DND-41 (cell line): ENCODE measurements at regions not wholly inside any gene's neighbourhood (a gene's known extent, or its start where the extent isn't known, plus 50 kb on each side); places are given as distances from the start of the nearest gene placed in this dataset.

Experiments used
- ATAC-seq: fragments of 200-7000 bp; cut with Tn5 transposase; 3 replicates; pipeline ENCODE4 v1.9.1; 2021; ENCODE audit warnings: low read depth; ENCODE audit not compliant: insufficient read depth
- DNase-seq: peaks from one replicate; pipeline ENCODE4 v3.0.0-alpha.2; 2020
- H2AFZ ChIP-seq: 2 replicates; pipeline ENCODE4 v1.6.0; 2012; ENCODE audit warnings: low read depth, low read length
- H3K27ac ChIP-seq: 2 replicates; pipeline ENCODE4 v1.5.1; 2012; ENCODE audit warnings: low read length, inconsistent platforms
- H3K27me3 ChIP-seq: fragments of 200-600 bp; sonication (generic); 2 replicates; pipeline ENCODE4 v1.6.0; 2012; ENCODE audit warnings: low read length, mild to moderate bottlenecking, inconsistent platforms; ENCODE audit not compliant: insufficient read depth, poor library complexity
- H3K36me3 ChIP-seq: 2 replicates; pipeline ENCODE4 v1.5.1; 2012; ENCODE audit warnings: low read length, inconsistent platforms; ENCODE audit not compliant: insufficient read depth
- H3K4me1 ChIP-seq: 2 replicates; pipeline ENCODE4 v1.5.1; 2012; ENCODE audit warnings: mild to moderate bottlenecking, low read length; ENCODE audit not compliant: insufficient read depth
- H3K4me2 ChIP-seq: 2 replicates; pipeline ENCODE4 v1.6.0; 2012; ENCODE audit warnings: mild to moderate bottlenecking, moderate library complexity, low read length, inconsistent platforms; ENCODE audit not compliant: insufficient read depth
- H3K4me3 ChIP-seq, 2 experiments: fragments of 200-600 bp in 1 of 2; shearing (Covaris generic) in 1 of 2; 2 replicates each; pipeline ENCODE4 v1.5.1; 2012 to 2016; ENCODE audit warnings: inconsistent platforms in 2 of 2, low read length in 2 of 2, mild to moderate bottlenecking in 2 of 2, low read depth in 1 of 2, moderate library complexity in 1 of 2
- H3K79me2 ChIP-seq: 2 replicates; pipeline ENCODE4 v1.6.0; 2012; ENCODE audit warnings: low read length, inconsistent platforms; ENCODE audit not compliant: insufficient read depth
- H3K9ac ChIP-seq: 2 replicates; pipeline ENCODE4 v1.6.0; 2012; ENCODE audit warnings: low read depth, mild to moderate bottlenecking, inconsistent platforms, low read length, moderate library complexity
- H3K9me3 ChIP-seq: 2 replicates; pipeline ENCODE4 v1.5.1; 2012; ENCODE audit warnings: low read length, moderate library complexity, mild to moderate bottlenecking, inconsistent platforms; ENCODE audit not compliant: insufficient read depth, severe bottlenecking
- H4K20me1 ChIP-seq: 2 replicates; pipeline ENCODE4 v1.6.0; 2012; ENCODE audit warnings: low read length; ENCODE audit not compliant: insufficient read depth
- CTCF ChIP-seq: IDR thresholded peaks from 2 replicates; pipeline ENCODE4 v1.5.1; 2012; ENCODE audit warnings: borderline replicate concordance, low read length, moderate library complexity, mild to moderate bottlenecking; ENCODE audit not compliant: poor library complexity, severe bottlenecking; ENCODE audit errors: extremely low read depth
- EZH2 ChIP-seq: IDR thresholded peaks from 3 replicates; pipeline ENCODE4 v1.6.1; 2012; ENCODE audit warnings: borderline replicate concordance, low read depth, mild to moderate bottlenecking, moderate library complexity, low read length, inconsistent platforms; ENCODE audit not compliant: severe bottlenecking

DNA sequence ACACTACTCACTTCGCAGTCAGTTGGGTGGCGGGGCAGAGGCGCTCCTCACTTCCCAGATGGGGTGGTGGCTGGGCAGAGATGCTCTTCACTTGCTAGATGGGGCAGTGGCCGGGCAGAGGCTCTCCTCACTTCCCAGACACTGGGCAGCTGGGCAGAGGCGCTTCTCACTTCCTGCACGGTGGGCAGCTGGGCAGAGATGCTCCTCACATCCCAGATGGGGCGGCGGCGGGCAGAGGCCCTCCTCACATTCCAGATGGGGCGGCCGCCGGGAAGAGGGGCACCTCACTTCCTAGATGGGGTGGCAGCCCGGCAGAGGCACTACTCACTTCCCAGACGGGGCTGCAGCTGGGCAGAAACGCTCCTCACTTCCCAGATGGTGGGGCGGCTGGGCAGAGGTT, 199.8 kb downstream of the RTL9 start:
- H2AFZ ChIP-seq: no peak overlapping the region
- no peak for DNase-seq
- ATAC-seq: no peak
- H3K36me3 ChIP-seq: no peaks in the 10 kb centered on the region
- no peaks in the 10 kb centered on the region for H4K20me1 ChIP-seq
- H3K4me2 ChIP-seq: no peak overlapping the region
- H3K27ac ChIP-seq: no peak overlapping the region
- H3K9me3 ChIP-seq: no peaks in the 10 kb centered on the region
- no peak for TF ChIP-seq CTCF
- no peak for TF ChIP-seq EZH2
- no peaks in the 10 kb centered on the region for H3K79me2 ChIP-seq
- H3K4me1 ChIP-seq: no peaks in the 10 kb centered on the region
- H3K9ac ChIP-seq: no peak overlapping the region
- H3K4me3 ChIP-seq: no peak overlapping the region
- no peaks in the 10 kb centered on the region for H3K27me3 ChIP-seq

DNA sequence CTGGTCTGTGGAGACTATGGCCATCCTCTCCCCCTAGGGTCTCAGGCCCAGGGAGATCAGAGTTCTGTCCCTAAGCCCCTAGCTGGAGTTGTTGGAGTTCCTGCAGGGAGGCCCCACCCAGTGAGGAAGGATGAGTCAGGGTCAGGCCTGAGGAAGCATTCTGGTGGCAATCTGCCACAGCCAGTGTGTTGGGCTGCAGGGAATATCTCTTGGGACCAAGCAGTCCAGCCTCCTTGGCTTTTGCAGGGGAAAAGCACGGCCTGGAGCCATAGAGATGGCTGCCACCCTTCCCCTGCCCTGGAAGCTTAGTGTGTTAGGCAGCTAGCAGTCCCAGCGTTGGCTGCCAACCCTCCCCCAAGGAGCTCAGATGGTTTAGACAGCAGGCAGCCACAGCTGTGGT, 202.4 kb downstream of the RTL9 start:
- no peak overlapping the region for H3K27ac ChIP-seq
- no peak for ATAC-seq
- no peaks in the 10 kb centered on the region for H3K36me3 ChIP-seq
- no peaks in the 10 kb centered on the region for H3K9me3 ChIP-seq
- no peak overlapping the region for H3K9ac ChIP-seq
- no peaks in the 10 kb centered on the region for H3K4me1 ChIP-seq
- no peak overlapping the region for H3K4me3 ChIP-seq
- no peak for TF ChIP-seq EZH2
- TF ChIP-seq CTCF: no peak
- H3K27me3 ChIP-seq: no peaks in the 10 kb centered on the region
- H3K4me2 ChIP-seq: no peak overlapping the region
- H4K20me1 ChIP-seq: no peaks in the 10 kb centered on the region
- no peak overlapping the region for H2AFZ ChIP-seq
- no peaks in the 10 kb centered on the region for H3K79me2 ChIP-seq
- no peak for DNase-seq

- Histone ChIP-seq H2AFZ (no peak overlapping the region), H3K9ac (no peak overlapping the region), H3K9me3 (no peaks in the 10 kb centered on the region), H3K27me3 (no peaks in the 10 kb centered on the region), H3K79me2 (no peaks in the 10 kb centered on the region), H4K20me1 (no peaks in the 10 kb centered on the region), H3K27ac (no peak overlapping the region), H3K36me3 (no peaks in the 10 kb centered on the region), H3K4me1 (peaks cover 2% of the 10 kb centered on the region), H3K4me2 (no peak overlapping the region), H3K4me3 (no peak overlapping the region)
- ATAC-seq: no peak
- DNase-seq: no peak
- TF ChIP-seq EZH2 (no peak), CTCF (no peak)
These were observed 204.6 kb downstream of the RTL9 start for GRCh38 chrX:110563282-110563681.

GRCh38 chrX:110568441-110568840, 209.8 kb downstream of the RTL9 start:
- ATAC-seq (no peak), DNase-seq (no peak)
- no peaks in the 10 kb centered on the region for H3K79me2 ChIP-seq
- H3K9me3 ChIP-seq: no peaks in the 10 kb centered on the region
- peaks cover 23% of the 10 kb centered on the region for H3K4me1 ChIP-seq
- H3K27me3 ChIP-seq: no peaks in the 10 kb centered on the region
- TF ChIP-seq CTCF (no peak), EZH2 (no peak)
- H3K9ac ChIP-seq: no peak overlapping the region
- no peak overlapping the region for H3K4me2 ChIP-seq
- H3K36me3 ChIP-seq: no peaks in the 10 kb centered on the region
- H3K4me3 ChIP-seq: no peak overlapping the region
- H4K20me1 ChIP-seq: no peaks in the 10 kb centered on the region
- no peak overlapping the region for H3K27ac ChIP-seq
- H2AFZ ChIP-seq: no peak overlapping the region
